ENCODE measurements at regions not wholly inside any gene's neighbourhood (a gene's known extent, or its start where the extent isn't known, plus 50 kb on each side); places are given as distances from the start of the nearest gene placed in this dataset.

GRCh38 chr12:130093380-130093779, 68.9 kb upstream of the FZD10 start:
- FAIRE-seq, result no peak

DNA sequence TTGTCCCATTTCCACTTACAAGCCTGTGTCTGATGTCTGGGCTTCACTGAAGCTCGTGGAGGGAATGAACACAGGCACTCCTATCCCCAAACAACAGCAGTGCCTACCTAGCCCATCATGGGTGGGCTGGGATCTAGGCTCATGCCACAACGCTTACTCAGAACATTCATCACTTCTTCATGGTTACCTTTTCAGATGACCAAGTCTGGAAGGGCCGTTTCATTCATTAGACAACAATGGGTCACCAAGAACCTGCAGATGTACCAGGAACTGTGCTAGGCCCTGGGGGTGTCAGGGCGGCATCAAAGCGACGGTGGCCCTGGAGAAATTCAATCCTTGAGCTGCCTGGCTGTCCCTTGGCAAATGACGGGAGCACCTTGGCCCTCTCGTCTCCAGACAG, 64.9 kb upstream of the FZD10 start:
- DNase-seq (ENCODE audit: insufficient read length) (no peak), FAIRE-seq (no peak)
- TF ChIP-seq TAF1 (IDR thresholded peaks at IDR 0.05; ENCODE audit: borderline replicate concordance, low read depth, low read length), result no peak

More at GRCh38 chr12:130093380-130093779, 68.9 kb upstream of the FZD10 start:
- no peak for TF ChIP-seq POLR2A (IDR thresholded peaks at IDR 0.05; ENCODE audit: low read depth, low read length)
- no peak for TF ChIP-seq POLR2AphosphoS5 (IDR thresholded peaks at IDR 0.05; ENCODE audit: low read depth, low read length)
- TF ChIP-seq TAF1 (IDR thresholded peaks at IDR 0.05; ENCODE audit: borderline replicate concordance, low read depth, low read length), result no peak
- no peak for DNase-seq (ENCODE audit: insufficient read length)

DNA sequence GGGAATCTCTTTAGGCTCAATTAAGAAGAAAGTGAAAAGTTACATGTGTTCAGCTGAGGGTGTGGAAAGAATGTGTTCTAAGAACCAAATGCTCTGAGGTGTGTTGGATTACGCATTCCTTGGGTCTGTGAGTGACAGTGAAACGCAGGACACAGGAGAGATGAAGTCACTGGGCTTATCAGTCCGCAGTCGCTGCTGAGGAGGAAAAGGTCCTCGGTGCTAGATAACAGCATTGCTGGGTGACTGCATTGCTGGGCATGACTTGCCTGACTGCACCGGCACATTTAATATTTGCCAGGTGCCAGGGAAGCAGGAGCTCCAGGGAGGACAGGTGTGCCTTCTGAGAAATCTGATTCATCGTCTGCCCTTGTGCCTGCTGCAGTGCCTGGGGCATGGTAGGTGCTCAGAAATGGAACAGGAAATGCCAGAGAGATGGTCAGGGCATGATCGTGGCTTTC, 64.4 kb upstream of the FZD10 start:
- TF ChIP-seq TAF1 (IDR thresholded peaks at IDR 0.05; ENCODE audit: borderline replicate concordance, low read depth, low read length) (no peak), POLR2AphosphoS5 (IDR thresholded peaks at IDR 0.05; ENCODE audit: low read depth, low read length) (no peak), POLR2A (IDR thresholded peaks at IDR 0.05; ENCODE audit: low read depth, low read length) (no peak)
- DNase-seq (ENCODE audit: insufficient read length) (no peak), FAIRE-seq (no peak)

GRCh38 chr12:130098301-130099005, 63.8 kb upstream of the FZD10 start:
- TF ChIP-seq POLR2AphosphoS5 (IDR thresholded peaks at IDR 0.05; ENCODE audit: low read depth, low read length) (no peak), POLR2A (IDR thresholded peaks at IDR 0.05; ENCODE audit: low read depth, low read length) (no peak), TAF1 (IDR thresholded peaks at IDR 0.05; ENCODE audit: borderline replicate concordance, low read depth, low read length) (no peak)
- no peak for FAIRE-seq
- DNase-seq (ENCODE audit: insufficient read length), result no peak

DNA sequence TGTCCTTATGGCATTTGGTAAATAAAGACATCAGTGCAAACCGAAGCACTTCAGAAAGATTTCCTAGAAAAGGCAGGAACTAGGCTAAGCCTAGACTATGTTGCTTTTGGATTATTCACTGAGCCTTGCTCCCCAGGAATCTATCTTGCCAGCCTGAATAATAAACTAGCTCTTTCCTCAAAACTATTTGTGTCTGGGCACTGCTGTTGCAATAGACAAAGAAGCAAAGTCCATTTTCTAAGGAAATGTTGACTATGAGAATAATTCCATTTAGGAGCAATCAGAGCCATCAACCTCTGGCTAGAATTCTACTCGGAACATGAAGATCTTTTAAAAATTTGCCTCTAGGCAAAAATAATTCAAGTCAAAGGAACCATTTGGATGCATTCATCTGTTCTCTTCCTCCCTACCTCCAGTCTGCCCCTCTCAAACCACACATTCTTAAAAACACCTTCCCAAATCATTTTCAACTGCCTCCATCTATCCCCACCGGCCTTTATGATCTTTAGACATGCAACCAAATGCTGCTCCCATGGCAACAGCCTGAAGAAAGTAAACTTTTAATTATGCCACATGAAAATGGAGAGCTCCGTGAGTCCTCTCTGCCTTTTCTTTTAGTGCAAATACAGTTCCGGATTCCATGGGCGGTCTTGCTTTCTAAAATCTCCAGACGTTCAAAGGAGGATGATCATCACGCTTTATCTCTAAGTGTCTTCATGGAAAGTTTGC, 61.5 kb upstream of the FZD10 start:
- no peak for FAIRE-seq
- TF ChIP-seq TAF1 (IDR thresholded peaks at IDR 0.05; ENCODE audit: borderline replicate concordance, low read depth, low read length) (no peak), POLR2AphosphoS5 (IDR thresholded peaks at IDR 0.05; ENCODE audit: low read depth, low read length) (no peak), POLR2A (IDR thresholded peaks at IDR 0.05; ENCODE audit: low read depth, low read length) (no peak)

DNA sequence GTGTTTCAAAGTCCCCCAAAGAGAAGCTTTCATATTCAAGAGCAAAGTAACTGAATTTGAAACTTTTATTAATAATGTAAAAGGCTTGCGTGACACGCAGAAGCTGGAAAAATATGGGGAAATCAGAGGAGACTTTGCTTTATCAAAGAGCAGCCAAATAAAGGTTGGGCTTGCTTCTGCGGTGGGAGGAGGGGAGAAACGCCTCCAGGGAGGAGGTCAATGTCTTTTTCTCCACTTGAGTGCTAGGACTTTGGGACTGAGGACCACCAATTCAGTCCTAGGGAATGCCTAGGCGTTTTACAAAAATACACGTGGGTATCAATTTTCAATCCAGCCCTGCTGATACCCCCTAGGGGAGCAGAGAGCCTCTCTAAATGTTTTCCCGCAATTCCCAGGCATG, 60.9 kb upstream of the FZD10 start:
- FAIRE-seq (no peak), DNase-seq (ENCODE audit: insufficient read length) (no peak)
- no peak for TF ChIP-seq TAF1 (IDR thresholded peaks at IDR 0.05; ENCODE audit: borderline replicate concordance, low read depth, low read length)
- TF ChIP-seq POLR2AphosphoS5 (IDR thresholded peaks at IDR 0.05; ENCODE audit: low read depth, low read length), result no peak
- no peak for TF ChIP-seq POLR2A (IDR thresholded peaks at IDR 0.05; ENCODE audit: low read depth, low read length)

More for the DNA sequence above, 61.5 kb upstream of the FZD10 start:
- DNase-seq (ENCODE audit: insufficient read length), result no peak

GRCh38 chr12:130102266-130102665, 60.0 kb upstream of the FZD10 start:
- FAIRE-seq, result no peak
- TF ChIP-seq POLR2A (IDR thresholded peaks at IDR 0.05; ENCODE audit: low read depth, low read length) (no peak), TAF1 (IDR thresholded peaks at IDR 0.05; ENCODE audit: borderline replicate concordance, low read depth, low read length) (no peak), POLR2AphosphoS5 (IDR thresholded peaks at IDR 0.05; ENCODE audit: low read depth, low read length) (no peak)
- DNase-seq (ENCODE audit: insufficient read length), result no peak

GRCh38 chr12:130104571-130105106, 57.6 kb upstream of the FZD10 start:
- FAIRE-seq (no peak), DNase-seq (ENCODE audit: insufficient read length) (no peak)
- no peak for TF ChIP-seq TAF1 (IDR thresholded peaks at IDR 0.05; ENCODE audit: borderline replicate concordance, low read depth, low read length)
- no peak for TF ChIP-seq POLR2A (IDR thresholded peaks at IDR 0.05; ENCODE audit: low read depth, low read length)
- no peak for TF ChIP-seq POLR2AphosphoS5 (IDR thresholded peaks at IDR 0.05; ENCODE audit: low read depth, low read length)

GRCh38 chr12:130109062-130109945, 53.0 kb upstream of the FZD10 start:
- FAIRE-seq (no peak), DNase-seq (ENCODE audit: insufficient read length) (no peak)
- TF ChIP-seq TAF1 (IDR thresholded peaks at IDR 0.05; ENCODE audit: borderline replicate concordance, low read depth, low read length), result no peak
- TF ChIP-seq POLR2A (IDR thresholded peaks at IDR 0.05; ENCODE audit: low read depth, low read length), result no peak
- no peak for TF ChIP-seq POLR2AphosphoS5 (IDR thresholded peaks at IDR 0.05; ENCODE audit: low read depth, low read length)

DNA sequence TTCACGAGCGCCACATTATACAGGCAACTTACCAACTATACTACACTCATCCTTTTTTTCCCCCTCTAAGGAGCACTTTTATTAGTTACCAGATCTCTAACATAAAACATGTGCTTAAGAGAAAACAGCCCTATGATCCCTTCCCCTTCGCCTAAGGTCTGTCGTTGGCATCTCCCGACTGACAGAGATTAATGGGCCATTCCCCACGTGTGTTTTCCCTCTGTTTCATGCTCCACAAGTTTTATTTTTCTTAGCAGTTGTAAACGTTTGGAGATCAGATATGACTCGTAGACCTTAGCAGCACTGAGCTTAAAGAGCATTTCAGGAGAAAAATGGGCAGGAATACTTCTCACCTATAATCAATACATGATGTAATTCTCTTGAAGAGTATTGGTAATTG, 51.4 kb upstream of the FZD10 start:
- no peak for DNase-seq (ENCODE audit: insufficient read length)
- no peak for TF ChIP-seq TAF1 (IDR thresholded peaks at IDR 0.05; ENCODE audit: borderline replicate concordance, low read depth, low read length)
- TF ChIP-seq POLR2A (IDR thresholded peaks at IDR 0.05; ENCODE audit: low read depth, low read length), result no peak
- TF ChIP-seq POLR2AphosphoS5 (IDR thresholded peaks at IDR 0.05; ENCODE audit: low read depth, low read length), result no peak
- FAIRE-seq, result no peak

GRCh38 chr12:130111965-130112496, 50.2 kb upstream of the FZD10 start:
- TF ChIP-seq TAF1 (IDR thresholded peaks at IDR 0.05; ENCODE audit: borderline replicate concordance, low read depth, low read length) (no peak), POLR2A (IDR thresholded peaks at IDR 0.05; ENCODE audit: low read depth, low read length) (no peak), POLR2AphosphoS5 (IDR thresholded peaks at IDR 0.05; ENCODE audit: low read depth, low read length) (no peak)
- no peak for DNase-seq (ENCODE audit: insufficient read length)
- FAIRE-seq, result no peak
